CD14-positive monocyte (primary cell): ENCODE measurements at regions not wholly inside any gene's neighbourhood (a gene's known extent, or its start where the extent isn't known, plus 50 kb on each side); places are given as distances from the start of the nearest gene placed in this dataset.

Experiments used
- DNase-seq, 3 donors: peaks; one replicate each; pipeline ENCODE4 v3.0.0-alpha.2; 2011 to 2022
- H2AFZ ChIP-seq: 2 replicates; pipeline ENCODE4 v1.6.0; 2012; ENCODE audit warnings: mild to moderate bottlenecking, low read depth, low read length, inconsistent platforms; ENCODE audit not compliant: insufficient read depth, poor library complexity, severe bottlenecking
- H3K27ac ChIP-seq, 2 donors: 1 replicate in 1 of 2; 2 replicates in 1 of 2; pipeline ENCODE4 v1.5.1; 2012 to 2013; ENCODE audit warnings: low read length in 2 of 2, control low read depth in 1 of 2, inconsistent platforms in 1 of 2, low read depth in 1 of 2, mild to moderate bottlenecking in 1 of 2
- H3K27me3 ChIP-seq, 2 donors: one replicate each; pipeline versions ENCODE4 v1.6.0 to v1.6.1; 2011 to 2013; ENCODE audit warnings: low read length in 2 of 2; ENCODE audit not compliant: control insufficient read depth in 2 of 2, insufficient read depth in 2 of 2
- H3K36me3 ChIP-seq, 2 donors: replicated peaks in 1 of 2; 1 replicate in 1 of 2; 2 replicates in 1 of 2; pipeline versions ENCODE4 v1.5.1 to v1.6.1; 2012 to 2013; ENCODE audit warnings: low read length in 2 of 2, control low read depth in 1 of 2, inconsistent platforms in 1 of 2, mild to moderate bottlenecking in 1 of 2; ENCODE audit not compliant: insufficient read depth in 2 of 2, control insufficient read depth in 1 of 2
- H3K4me1 ChIP-seq, 2 donors: 1 replicate in 1 of 2; 2 replicates in 1 of 2; pipeline versions ENCODE4 v1.5.1 to v1.6.1; 2012 to 2013; ENCODE audit warnings: low read length in 2 of 2, control low read depth in 1 of 2, inconsistent platforms in 1 of 2, mild to moderate bottlenecking in 1 of 2, moderate library complexity in 1 of 2; ENCODE audit not compliant: insufficient read depth in 2 of 2, control insufficient read depth in 1 of 2
- H3K4me2 ChIP-seq: replicated peaks from 2 replicates; pipeline ENCODE3; 2012; ENCODE audit warnings: low read length, moderate library complexity, mild to moderate bottlenecking; ENCODE audit not compliant: poor library complexity, severe bottlenecking; ENCODE audit errors: extremely low read depth
- H3K4me3 ChIP-seq, 3 experiments: fragments of 200-600 bp in 1 of 3; sonication (generic) in 1 of 3; replicated peaks in 1 of 3; 1 replicate in 2 of 3; 2 replicates in 1 of 3; pipeline ENCODE4 v1.5.1; 2011 to 2013; ENCODE audit warnings: low read length in 3 of 3, mild to moderate bottlenecking in 3 of 3, control low read depth in 2 of 3, low read depth in 2 of 3, inconsistent platforms in 1 of 3, moderate library complexity in 1 of 3
- H3K79me2 ChIP-seq: 2 replicates; pipeline ENCODE4 v1.6.0; 2012; ENCODE audit warnings: mild to moderate bottlenecking, control low read depth, inconsistent platforms, low read length, moderate library complexity; ENCODE audit not compliant: insufficient read depth
- H3K9ac ChIP-seq: 2 replicates; pipeline ENCODE4 v1.6.0; 2017; ENCODE audit warnings: low read length, mild to moderate bottlenecking; ENCODE audit not compliant: insufficient read depth, poor library complexity, severe bottlenecking
- H3K9me3 ChIP-seq, 2 donors: replicated peaks in 1 of 2; 1 replicate in 1 of 2; 2 replicates in 1 of 2; pipeline versions ENCODE4 v1.5.1 to v1.6.1; 2012 to 2013; ENCODE audit warnings: low read length in 2 of 2, control low read depth in 1 of 2; ENCODE audit not compliant: control insufficient read depth in 1 of 2, insufficient read depth in 1 of 2
- H4K20me1 ChIP-seq: 2 replicates; pipeline ENCODE4 v1.6.0; 2012; ENCODE audit warnings: mild to moderate bottlenecking, low read length, control low read depth, moderate library complexity; ENCODE audit not compliant: insufficient read depth
- H3K27ac Mint-ChIP-seq, 7 donors: one replicate each; pipeline ENCODE4 v1.8.0; 2020; ENCODE audit warnings: mild to moderate bottlenecking in 7 of 7, mixed read lengths in 7 of 7, moderate library complexity in 6 of 7, inconsistent platforms in 2 of 7
- H3K27me3 Mint-ChIP-seq, 3 donors: one replicate each; pipeline ENCODE4 v1.8.0; 2021 to 2022; ENCODE audit warnings: low read depth in 3 of 3, mild to moderate bottlenecking in 3 of 3, mixed read lengths in 3 of 3, moderate library complexity in 3 of 3, inconsistent platforms in 1 of 3
- H3K36me3 Mint-ChIP-seq, 2 donors: one replicate each; pipeline ENCODE4 v1.8.0; 2020; ENCODE audit warnings: mixed read lengths in 2 of 2, inconsistent platforms in 1 of 2, mild to moderate bottlenecking in 1 of 2
- H3K4me1 Mint-ChIP-seq: one replicate; pipeline ENCODE4 v1.8.0; 2020; ENCODE audit warnings: mild to moderate bottlenecking, mixed read lengths
- H3K4me3 Mint-ChIP-seq, 2 donors: one replicate each; pipeline ENCODE4 v1.8.0; 2020; ENCODE audit warnings: mild to moderate bottlenecking in 2 of 2, mixed read lengths in 2 of 2, moderate library complexity in 1 of 2
- H3K9me3 Mint-ChIP-seq, 7 donors: one replicate each; pipeline ENCODE4 v1.8.0; 2020 to 2022; ENCODE audit warnings: mixed read lengths in 7 of 7, mild to moderate bottlenecking in 6 of 7, moderate library complexity in 6 of 7, inconsistent platforms in 2 of 7
- CTCF ChIP-seq: fragments of 200-600 bp; IDR thresholded peaks from one replicate; pipeline ENCODE4 v1.8.0; 2022; ENCODE audit warnings: antibody characterized with exemption, mild to moderate bottlenecking
- WGBS: methylation state at CpG from one replicate; pipeline ENCODE4 v1.1.5; 2013; ENCODE audit warnings: missing lambda C conversion rate; ENCODE audit not compliant: insufficient coverage; 5-methylcytosine and 5-hydroxymethylcytosine counted together
- intact Hi-C, 2 donors: fragments of 100-400 bp; cut with micrococcal nuclease; formaldehyde crosslinking; loops; one replicate each; pipeline versions ENCODE4 v1.15.0 to v1.15.1; 2023

- no peaks in the 10 kb centered on the region for H3K36me3 ChIP-seq
- H3K4me3 ChIP-seq, result no peak overlapping the region
- no peaks in the 10 kb centered on the region for H4K20me1 ChIP-seq
- Mint-ChIP-seq H3K27ac (no peak overlapping the region), H3K27me3 (peaks cover 3 to 13% (median 13%) of the 10 kb centered on the region in 3 donors), H3K4me1 (no peaks in the 10 kb centered on the region), H3K36me3 (no peaks in the 10 kb centered on the region), H3K4me3 (no peak overlapping the region), H3K9me3 (peaks cover 0 to 16% (median 4%) of the 10 kb centered on the region in 7 donors)
- 41% methylated on average over 3 of the region's 13 CpGs for WGBS
- no peak overlapping the region for H3K9ac ChIP-seq
- H3K9me3 ChIP-seq, result no peaks in the 10 kb centered on the region
- no peak overlapping the region for H3K4me2 ChIP-seq
- no peak for TF ChIP-seq CTCF
- no peaks in the 10 kb centered on the region for H3K79me2 ChIP-seq
- intact Hi-C loops, result no loop called here
- no peak overlapping the region for H3K27ac ChIP-seq
- H3K4me1 ChIP-seq, result no peaks in the 10 kb centered on the region
- H3K27me3 ChIP-seq, result peaks cover 0 to 3% of the 10 kb centered on the region in 2 donors
- H2AFZ ChIP-seq, result no peak overlapping the region
- no peak for DNase-seq
Measured at GRCh38 chr7:156466272-156466671, 174.3 kb upstream of the RNF32 start.

GRCh38 chr7:156465186-156465585 is 175.4 kb upstream of the RNF32 start:
- H4K20me1 ChIP-seq, result no peaks in the 10 kb centered on the region
- H3K4me2 ChIP-seq, result no peak overlapping the region
- Mint-ChIP-seq H3K4me1 (no peaks in the 10 kb centered on the region), H3K9me3 (peaks cover 0 to 13% (median 4%) of the 10 kb centered on the region in 7 donors), H3K4me3 (no peak overlapping the region), H3K27me3 (peaks cover 2 to 14% (median 14%) of the 10 kb centered on the region in 3 donors), H3K36me3 (no peaks in the 10 kb centered on the region), H3K27ac (no peak overlapping the region)
- H2AFZ ChIP-seq, result no peak overlapping the region
- no peak for TF ChIP-seq CTCF
- H3K27me3 ChIP-seq, result peaks cover 0 to 3% of the 10 kb centered on the region in 2 donors
- H3K79me2 ChIP-seq, result no peaks in the 10 kb centered on the region
- H3K36me3 ChIP-seq, result no peaks in the 10 kb centered on the region
- H3K4me3 ChIP-seq, result no peak overlapping the region
- no peaks in the 10 kb centered on the region for H3K4me1 ChIP-seq
- DNase-seq, result no peak
- WGBS, result 88% methylated on average over 7 of the region's 10 CpGs
- H3K27ac ChIP-seq, result no peak overlapping the region
- no peaks in the 10 kb centered on the region for H3K9me3 ChIP-seq
- H3K9ac ChIP-seq, result no peak overlapping the region
- intact Hi-C loops, result no loop called here
